ENCODE measurements at regions not wholly inside any gene's neighbourhood (a gene's known extent, or its start where the extent isn't known, plus 50 kb on each side); places are given as distances from the start of the nearest gene placed in this dataset.
"Not testable (repeated sequence)": the region's sequence is repeated elsewhere in the genome, so short reads cannot be mapped to it uniquely, and the experiment has no call there.

GRCh38 chr2:225806105-225806504, 406.6 kb downstream of the NYAP2 start:
- Histone ChIP-seq H3K4me1 (ENCODE audit: low read depth) (no peaks in the 10 kb centered on the region), H3K27me3 (no peaks in the 10 kb centered on the region), H3K9me3 (ENCODE audit: low read depth) (no peaks in the 10 kb centered on the region), H3K36me3 (no peaks in the 10 kb centered on the region), H3K27ac (no peak overlapping the region), H3K4me3 (no peak overlapping the region)
- no peak for TF ChIP-seq CTCF (IDR thresholded peaks at IDR 0.05; ENCODE audit: low read depth, low read length)
- no peak for DNase-seq (ENCODE audit: low read depth in 1 of 2, low spot score in 1 of 2)

GRCh38 chr2:225802076-225802475, 402.6 kb downstream of the NYAP2 start:
- H3K4me3 ChIP-seq; H3K4me1 ChIP-seq (ENCODE audit: low read depth); H3K9me3 ChIP-seq (ENCODE audit: low read depth); DNase-seq (ENCODE audit: low read depth in 1 of 2, low spot score in 1 of 2); H3K36me3 ChIP-seq; H3K27me3 ChIP-seq; H3K27ac ChIP-seq: not testable (repeated sequence)

- H3K27me3 ChIP-seq = no peaks in the 10 kb centered on the region
- H3K36me3 ChIP-seq = no peaks in the 10 kb centered on the region
- H3K4me3 ChIP-seq = no peak overlapping the region
- TF ChIP-seq CTCF (IDR thresholded peaks at IDR 0.05; ENCODE audit: low read depth, low read length) = peak; percentile 31
- DNase-seq (ENCODE audit: low read depth in 1 of 2, low spot score in 1 of 2) = peak in 1 of 2 donors; percentile 31
- no peaks in the 10 kb centered on the region for H3K4me1 ChIP-seq (ENCODE audit: low read depth)
- no peaks in the 10 kb centered on the region for H3K9me3 ChIP-seq (ENCODE audit: low read depth)
- H3K27ac ChIP-seq = no peak overlapping the region
Measured at GRCh38 chr2:225797394-225797793, 397.9 kb downstream of the NYAP2 start.

GRCh38 chr2:225794652-225795400, 395.3 kb downstream of the NYAP2 start:
- Histone ChIP-seq H3K27ac (no peak overlapping the region), H3K4me1 (ENCODE audit: low read depth) (no peaks in the 10 kb centered on the region), H3K36me3 (no peaks in the 10 kb centered on the region), H3K27me3 (no peaks in the 10 kb centered on the region), H3K4me3 (no peak overlapping the region), H3K9me3 (ENCODE audit: low read depth) (no peaks in the 10 kb centered on the region)
- no peak for TF ChIP-seq CTCF (IDR thresholded peaks at IDR 0.05; ENCODE audit: low read depth, low read length)
- no peak for DNase-seq (ENCODE audit: low read depth in 1 of 2, low spot score in 1 of 2)

GRCh38 chr2:225793736-225794550, 394.4 kb downstream of the NYAP2 start:
- Histone ChIP-seq H3K4me1 (ENCODE audit: low read depth) (no peaks in the 10 kb centered on the region), H3K27ac (no peak overlapping the region), H3K9me3 (ENCODE audit: low read depth) (no peaks in the 10 kb centered on the region), H3K36me3 (no peaks in the 10 kb centered on the region), H3K27me3 (no peaks in the 10 kb centered on the region), H3K4me3 (no peak overlapping the region)
- TF ChIP-seq CTCF (IDR thresholded peaks at IDR 0.05; ENCODE audit: low read depth, low read length) = no peak
- DNase-seq (ENCODE audit: low read depth in 1 of 2, low spot score in 1 of 2) = no peak

- Histone ChIP-seq H3K27ac (no peak overlapping the region), H3K4me3 (no peak overlapping the region), H3K9me3 (ENCODE audit: low read depth) (no peaks in the 10 kb centered on the region), H3K36me3 (no peaks in the 10 kb centered on the region), H3K4me1 (ENCODE audit: low read depth) (no peaks in the 10 kb centered on the region), H3K27me3 (no peaks in the 10 kb centered on the region)
- no peak for TF ChIP-seq CTCF (IDR thresholded peaks at IDR 0.05; ENCODE audit: low read depth, low read length)
- DNase-seq (ENCODE audit: low read depth in 1 of 2, low spot score in 1 of 2) = no peak
Measured at GRCh38 chr2:225788571-225789094, 389.1 kb downstream of the NYAP2 start.

Data from cardiac muscle cell (in vitro differentiated cells and primary cell).